Hepatocyte (in vitro differentiated cells): ENCODE measurements at regions not wholly inside any gene's neighbourhood (a gene's known extent, or its start where the extent isn't known, plus 50 kb on each side); places are given as distances from the start of the nearest gene placed in this dataset.
"Not testable (repeated sequence)": the region's sequence is repeated elsewhere in the genome, so short reads cannot be mapped to it uniquely, and the experiment has no call there.

Experiments used
- DNase-seq: peaks from one replicate; pipeline ENCODE4 v3.0.0-alpha.2; 2016; ENCODE audit warnings: low spot score
- H2AFZ ChIP-seq: fragments of 200-600 bp; sonication (generic); 2 replicates; pipeline ENCODE4 v1.6.0; 2016; ENCODE audit warnings: antibody characterized with exemption, mild to moderate bottlenecking
- H3K27ac ChIP-seq: fragments of 200-600 bp; sonication (generic); 2 replicates; pipeline ENCODE4 v1.5.1; 2016; ENCODE audit warnings: mild to moderate bottlenecking
- H3K27me3 ChIP-seq: fragments of 200-600 bp; sonication (generic); 2 replicates; pipeline ENCODE4 v1.6.1; 2016
- H3K36me3 ChIP-seq: fragments of 200-600 bp; sonication (generic); replicated peaks from 2 replicates; pipeline ENCODE4 v1.5.1; 2016; ENCODE audit warnings: low read depth; ENCODE audit not compliant: insufficient read depth
- H3K4me1 ChIP-seq: fragments of 200-600 bp; sonication (generic); 2 replicates; pipeline ENCODE4 v1.5.1; 2016; ENCODE audit warnings: mild to moderate bottlenecking, moderate library complexity; ENCODE audit not compliant: insufficient read depth
- H3K4me2 ChIP-seq: fragments of 200-600 bp; sonication (generic); 2 replicates; pipeline ENCODE4 v1.6.0; 2016
- H3K4me3 ChIP-seq: fragments of 200-600 bp; sonication (generic); 2 replicates; pipeline ENCODE4 v1.5.1; 2016; ENCODE audit warnings: mild to moderate bottlenecking
- H3K79me2 ChIP-seq: fragments of 200-600 bp; sonication (generic); 2 replicates; pipeline ENCODE4 v1.6.0; 2017; ENCODE audit warnings: mild to moderate bottlenecking
- H3K9me2 ChIP-seq: fragments of 200-600 bp; sonication (generic); replicated peaks from 2 replicates; pipeline ENCODE4 v1.6.0; 2017; ENCODE audit warnings: mild to moderate bottlenecking; ENCODE audit not compliant: insufficient read depth
- H3K9me3 ChIP-seq: fragments of 200-600 bp; sonication (generic); 2 replicates; pipeline ENCODE4 v1.5.1; 2016; ENCODE audit warnings: low read depth, mild to moderate bottlenecking
- H4K20me1 ChIP-seq: fragments of 200-600 bp; sonication (generic); 2 replicates; pipeline ENCODE4 v1.6.0; 2016; ENCODE audit warnings: mild to moderate bottlenecking; ENCODE audit not compliant: insufficient read depth, poor library complexity, severe bottlenecking
- EZH2 ChIP-seq: fragments of 200-600 bp; sonication (generic); IDR thresholded peaks from 2 replicates; pipeline ENCODE4 v1.6.1; 2016; ENCODE audit warnings: antibody characterized with exemption, mild to moderate bottlenecking, borderline replicate concordance
- EZH2phosphoT487 ChIP-seq: fragments of 200-600 bp; sonication (generic); IDR thresholded peaks from one replicate; pipeline ENCODE4 v1.6.1; 2018; ENCODE audit warnings: antibody characterized with exemption, mild to moderate bottlenecking, low read depth, moderate library complexity; ENCODE audit not compliant: unreplicated experiment, severe bottlenecking
- WGBS: methylation state at CpG from one replicate; pipeline ENCODE4 v1.1.6; 2016; ENCODE audit warnings: low lambda C conversion rate; ENCODE audit errors: missing lambda C conversion rate; 5-methylcytosine and 5-hydroxymethylcytosine counted together
- TF ChIP-seq, protein P1 (sequence below): fragments of 200-600 bp; sonication (generic); IDR thresholded peaks from 2 replicates; pipeline ENCODE4 v1.5.1; 2016; ENCODE audit warnings: antibody characterized with exemption, mild to moderate bottlenecking; ENCODE audit not compliant: poor library complexity

GRCh38 chr11:128036006-128036405, 551.4 kb downstream of the ETS1 start:
- DNase-seq = no peak
- H3K4me1 ChIP-seq = no peaks in the 10 kb centered on the region
- no peaks in the 10 kb centered on the region for H3K79me2 ChIP-seq
- WGBS = 86% methylated on average over 5 of the region's 5 CpGs
- no peak overlapping the region for H3K4me3 ChIP-seq
- H2AFZ ChIP-seq = no peak overlapping the region
- no peaks in the 10 kb centered on the region for H3K36me3 ChIP-seq
- no peaks in the 10 kb centered on the region for H3K9me3 ChIP-seq
- TF ChIP-seq EZH2 (no peak), EZH2phosphoT487 (no peak)
- TF ChIP-seq, protein P1, sequence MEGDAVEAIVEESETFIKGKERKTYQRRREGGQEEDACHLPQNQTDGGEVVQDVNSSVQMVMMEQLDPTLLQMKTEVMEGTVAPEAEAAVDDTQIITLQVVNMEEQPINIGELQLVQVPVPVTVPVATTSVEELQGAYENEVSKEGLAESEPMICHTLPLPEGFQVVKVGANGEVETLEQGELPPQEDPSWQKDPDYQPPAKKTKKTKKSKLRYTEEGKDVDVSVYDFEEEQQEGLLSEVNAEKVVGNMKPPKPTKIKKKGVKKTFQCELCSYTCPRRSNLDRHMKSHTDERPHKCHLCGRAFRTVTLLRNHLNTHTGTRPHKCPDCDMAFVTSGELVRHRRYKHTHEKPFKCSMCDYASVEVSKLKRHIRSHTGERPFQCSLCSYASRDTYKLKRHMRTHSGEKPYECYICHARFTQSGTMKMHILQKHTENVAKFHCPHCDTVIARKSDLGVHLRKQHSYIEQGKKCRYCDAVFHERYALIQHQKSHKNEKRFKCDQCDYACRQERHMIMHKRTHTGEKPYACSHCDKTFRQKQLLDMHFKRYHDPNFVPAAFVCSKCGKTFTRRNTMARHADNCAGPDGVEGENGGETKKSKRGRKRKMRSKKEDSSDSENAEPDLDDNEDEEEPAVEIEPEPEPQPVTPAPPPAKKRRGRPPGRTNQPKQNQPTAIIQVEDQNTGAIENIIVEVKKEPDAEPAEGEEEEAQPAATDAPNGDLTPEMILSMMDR = no peak
- H3K4me2 ChIP-seq = no peak overlapping the region
- no peaks in the 10 kb centered on the region for H3K9me2 ChIP-seq
- no peaks in the 10 kb centered on the region for H4K20me1 ChIP-seq
- H3K27me3 ChIP-seq = peaks cover 3% of the 10 kb centered on the region
- H3K27ac ChIP-seq = no peak overlapping the region

DNA sequence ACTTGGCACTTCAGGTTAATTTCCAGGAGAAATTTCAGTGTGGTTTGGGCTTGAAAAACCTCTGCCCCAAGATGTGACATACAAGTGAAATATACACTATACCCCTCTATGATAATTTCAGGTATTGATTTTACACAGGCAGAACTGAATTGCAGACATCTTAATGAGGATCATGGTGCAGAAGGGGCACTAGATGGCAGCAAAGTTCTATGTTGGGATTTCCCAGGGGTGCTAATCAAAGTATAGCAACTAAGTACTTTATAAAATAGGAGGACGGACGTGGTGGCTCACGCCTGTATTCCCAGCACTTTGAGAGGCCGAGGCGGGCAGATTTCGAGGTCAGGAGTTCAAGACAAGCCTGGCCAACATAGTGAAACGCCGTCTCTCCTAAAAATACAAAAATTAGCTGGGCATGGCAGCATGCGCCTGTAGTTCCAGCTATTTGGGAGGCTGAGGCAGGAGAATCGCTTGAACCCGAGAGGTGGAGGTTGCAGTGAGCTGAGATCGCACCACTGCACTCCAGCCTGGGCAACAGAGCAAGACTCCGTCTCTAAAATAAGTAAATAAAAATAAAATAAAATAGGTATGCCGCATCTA, 555.7 kb downstream of the ETS1 start:
- H3K27me3 ChIP-seq, H3K27ac ChIP-seq, H3K36me3 ChIP-seq, H4K20me1 ChIP-seq, H3K4me1 ChIP-seq, H3K9me3 ChIP-seq, H3K4me3 ChIP-seq, H3K4me2 ChIP-seq, H2AFZ ChIP-seq, H3K9me2 ChIP-seq, H3K79me2 ChIP-seq: not testable (repeated sequence)
- TF ChIP-seq, protein P1 = peak; percentile 88
- 59% methylated on average over 14 of the region's 14 CpGs for WGBS
- DNase-seq = peak; percentile 68

DNA sequence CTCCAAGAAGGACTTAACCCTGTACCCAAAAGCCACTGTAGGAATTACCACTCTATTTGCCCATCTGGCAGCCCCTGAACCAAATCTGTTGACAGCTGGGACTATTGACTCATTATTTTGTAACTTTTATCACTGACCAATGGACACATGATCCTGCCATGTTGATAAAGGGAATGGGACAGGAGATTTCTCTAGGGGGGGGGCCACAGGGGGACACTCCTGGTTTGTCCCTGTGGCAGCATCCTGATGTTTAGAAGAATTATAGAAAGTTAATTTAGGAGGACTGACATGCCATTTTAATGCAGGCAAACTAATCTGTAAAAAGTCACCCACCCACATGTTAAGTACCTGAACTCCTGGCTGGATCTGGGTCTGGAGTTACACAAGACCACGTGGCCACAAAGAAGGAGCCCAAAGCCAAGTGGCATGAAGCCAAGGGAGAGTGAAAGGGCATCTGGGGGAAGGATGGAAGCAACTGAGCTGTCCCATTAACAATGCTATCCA, 558.1 kb downstream of the ETS1 start:
- Histone ChIP-seq H3K27ac (no peak overlapping the region), H3K4me3 (no peak overlapping the region), H4K20me1 (no peaks in the 10 kb centered on the region), H3K36me3 (no peaks in the 10 kb centered on the region), H2AFZ (no peak overlapping the region), H3K9me3 (no peaks in the 10 kb centered on the region), H3K4me2 (no peak overlapping the region), H3K27me3 (no peaks in the 10 kb centered on the region), H3K9me2 (no peaks in the 10 kb centered on the region), H3K4me1 (peaks cover 4% of the 10 kb centered on the region), H3K79me2 (no peaks in the 10 kb centered on the region)
- TF ChIP-seq EZH2 = no peak
- TF ChIP-seq EZH2phosphoT487 = no peak
- TF ChIP-seq, protein P1 = no peak
- DNase-seq = no peak
- WGBS = 33% methylated on average over 1 of the region's 1 CpG

GRCh38 chr11:128026596-128026995, 560.8 kb downstream of the ETS1 start:
- TF ChIP-seq, protein P1 = no peak
- no peaks in the 10 kb centered on the region for H3K9me3 ChIP-seq
- DNase-seq = peak; percentile 69
- no peak overlapping the region for H3K4me3 ChIP-seq
- H3K36me3 ChIP-seq = no peaks in the 10 kb centered on the region
- H2AFZ ChIP-seq = no peak overlapping the region
- no peaks in the 10 kb centered on the region for H4K20me1 ChIP-seq
- WGBS = 41% methylated on average over 6 of the region's 6 CpGs
- no peak overlapping the region for H3K4me2 ChIP-seq
- H3K27ac ChIP-seq = peak overlapping the region; percentile 54
- H3K9me2 ChIP-seq = no peaks in the 10 kb centered on the region
- no peaks in the 10 kb centered on the region for H3K27me3 ChIP-seq
- H3K4me1 ChIP-seq = peaks cover 4% of the 10 kb centered on the region
- no peaks in the 10 kb centered on the region for H3K79me2 ChIP-seq
